Fibroblast of mammary gland (primary cell): ENCODE measurements at regions not wholly inside any gene's neighbourhood (a gene's known extent, or its start where the extent isn't known, plus 50 kb on each side); places are given as distances from the start of the nearest gene placed in this dataset.

Source experiments
- DNase-seq: peaks from one replicate; pipeline ENCODE4 v3.0.0-alpha.2; 2010; ENCODE audit warnings: low read depth
- H3K4me3 ChIP-seq: 2 replicates; pipeline ENCODE4 v1.5.1; 2011; ENCODE audit warnings: low read depth, mild to moderate bottlenecking, low read length, moderate library complexity; ENCODE audit not compliant: control insufficient read depth
- CTCF ChIP-seq: conservative IDR thresholded peaks from 2 replicates; pipeline ENCODE4 v1.5.1; 2011; ENCODE audit warnings: low read depth, low read length, inconsistent platforms; ENCODE audit not compliant: control insufficient read depth, insufficient read depth

GRCh38 chr3:166499636-166500035 lies 662.4 kb upstream of the BCHE start:
- no peak overlapping the region for H3K4me3 ChIP-seq
- no peak for DNase-seq
- TF ChIP-seq CTCF, result no peak

- no peak for DNase-seq
- no peak for TF ChIP-seq CTCF
- H3K4me3 ChIP-seq, result no peak overlapping the region
Measured at GRCh38 chr3:166498446-166498845, 661.2 kb upstream of the BCHE start.

- H3K4me3 ChIP-seq, result no peak overlapping the region
- DNase-seq, result no peak
- TF ChIP-seq CTCF, result no peak
Measured at GRCh38 chr3:166489826-166490225, 652.6 kb upstream of the BCHE start.

- DNase-seq, result no peak
- no peak for TF ChIP-seq CTCF
- H3K4me3 ChIP-seq, result no peak overlapping the region
Measured at GRCh38 chr3:166488977-166489672, 651.9 kb upstream of the BCHE start.

GRCh38 chr3:166484470-166484869 lies 647.2 kb upstream of the BCHE start:
- H3K4me3 ChIP-seq, result no peak overlapping the region
- TF ChIP-seq CTCF, result no peak
- DNase-seq, result no peak

GRCh38 chr3:166481340-166481739 lies 644.1 kb upstream of the BCHE start:
- no peak overlapping the region for H3K4me3 ChIP-seq
- no peak for TF ChIP-seq CTCF
- no peak for DNase-seq

GRCh38 chr3:166478356-166478755 lies 641.1 kb upstream of the BCHE start:
- no peak overlapping the region for H3K4me3 ChIP-seq

More at GRCh38 chr3:166478356-166478755, 641.1 kb upstream of the BCHE start:
- no peak for TF ChIP-seq CTCF
- DNase-seq, result no peak
